ENCODE measurements at regions not wholly inside any gene's neighbourhood (a gene's known extent, or its start where the extent isn't known, plus 50 kb on each side); places are given as distances from the start of the nearest gene placed in this dataset.

GRCh38 chr11:115780646-115781362, 276.6 kb upstream of the CADM1 start:
- TF ChIP-seq ARNTL (CRISPR knock-in tag; IDR thresholded peaks at IDR 0.05; ENCODE audit: borderline replicate concordance, low read depth) = no peak
- no peak for TF ChIP-seq ISL1 (CRISPR knock-in tag; IDR thresholded peaks at IDR 0.05)
- TF ChIP-seq RARB (CRISPR knock-in tag; IDR thresholded peaks at IDR 0.05) = no peak
- TF ChIP-seq, protein P1, sequence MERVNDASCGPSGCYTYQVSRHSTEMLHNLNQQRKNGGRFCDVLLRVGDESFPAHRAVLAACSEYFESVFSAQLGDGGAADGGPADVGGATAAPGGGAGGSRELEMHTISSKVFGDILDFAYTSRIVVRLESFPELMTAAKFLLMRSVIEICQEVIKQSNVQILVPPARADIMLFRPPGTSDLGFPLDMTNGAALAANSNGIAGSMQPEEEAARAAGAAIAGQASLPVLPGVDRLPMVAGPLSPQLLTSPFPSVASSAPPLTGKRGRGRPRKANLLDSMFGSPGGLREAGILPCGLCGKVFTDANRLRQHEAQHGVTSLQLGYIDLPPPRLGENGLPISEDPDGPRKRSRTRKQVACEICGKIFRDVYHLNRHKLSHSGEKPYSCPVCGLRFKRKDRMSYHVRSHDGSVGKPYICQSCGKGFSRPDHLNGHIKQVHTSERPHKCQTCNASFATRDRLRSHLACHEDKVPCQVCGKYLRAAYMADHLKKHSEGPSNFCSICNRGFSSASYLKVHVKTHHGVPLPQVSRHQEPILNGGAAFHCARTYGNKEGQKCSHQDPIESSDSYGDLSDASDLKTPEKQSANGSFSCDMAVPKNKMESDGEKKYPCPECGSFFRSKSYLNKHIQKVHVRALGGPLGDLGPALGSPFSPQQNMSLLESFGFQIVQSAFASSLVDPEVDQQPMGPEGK (CRISPR knock-in tag; IDR thresholded peaks at IDR 0.05; ENCODE audit: borderline replicate concordance) = no peak
- TF ChIP-seq BACH2 (CRISPR knock-in tag; IDR thresholded peaks at IDR 0.05; ENCODE audit: borderline replicate concordance) = no peak
- TF ChIP-seq ZNF70 (CRISPR knock-in tag; IDR thresholded peaks at IDR 0.05) = no peak
- no peak for TF ChIP-seq TOX (CRISPR knock-in tag; IDR thresholded peaks at IDR 0.05; ENCODE audit: borderline replicate concordance)
- TF ChIP-seq CSDC2 (CRISPR knock-in tag; IDR thresholded peaks at IDR 0.05) = no peak
- TF ChIP-seq ESRRG (CRISPR knock-in tag; IDR thresholded peaks at IDR 0.05) = no peak
- TF ChIP-seq, protein P2, sequence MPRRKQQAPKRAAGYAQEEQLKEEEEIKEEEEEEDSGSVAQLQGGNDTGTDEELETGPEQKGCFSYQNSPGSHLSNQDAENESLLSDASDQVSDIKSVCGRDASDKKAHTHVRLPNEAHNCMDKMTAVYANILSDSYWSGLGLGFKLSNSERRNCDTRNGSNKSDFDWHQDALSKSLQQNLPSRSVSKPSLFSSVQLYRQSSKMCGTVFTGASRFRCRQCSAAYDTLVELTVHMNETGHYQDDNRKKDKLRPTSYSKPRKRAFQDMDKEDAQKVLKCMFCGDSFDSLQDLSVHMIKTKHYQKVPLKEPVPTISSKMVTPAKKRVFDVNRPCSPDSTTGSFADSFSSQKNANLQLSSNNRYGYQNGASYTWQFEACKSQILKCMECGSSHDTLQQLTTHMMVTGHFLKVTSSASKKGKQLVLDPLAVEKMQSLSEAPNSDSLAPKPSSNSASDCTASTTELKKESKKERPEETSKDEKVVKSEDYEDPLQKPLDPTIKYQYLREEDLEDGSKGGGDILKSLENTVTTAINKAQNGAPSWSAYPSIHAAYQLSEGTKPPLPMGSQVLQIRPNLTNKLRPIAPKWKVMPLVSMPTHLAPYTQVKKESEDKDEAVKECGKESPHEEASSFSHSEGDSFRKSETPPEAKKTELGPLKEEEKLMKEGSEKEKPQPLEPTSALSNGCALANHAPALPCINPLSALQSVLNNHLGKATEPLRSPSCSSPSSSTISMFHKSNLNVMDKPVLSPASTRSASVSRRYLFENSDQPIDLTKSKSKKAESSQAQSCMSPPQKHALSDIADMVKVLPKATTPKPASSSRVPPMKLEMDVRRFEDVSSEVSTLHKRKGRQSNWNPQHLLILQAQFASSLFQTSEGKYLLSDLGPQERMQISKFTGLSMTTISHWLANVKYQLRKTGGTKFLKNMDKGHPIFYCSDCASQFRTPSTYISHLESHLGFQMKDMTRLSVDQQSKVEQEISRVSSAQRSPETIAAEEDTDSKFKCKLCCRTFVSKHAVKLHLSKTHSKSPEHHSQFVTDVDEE (CRISPR knock-in tag; IDR thresholded peaks at IDR 0.05) = no peak

GRCh38 chr11:115778928-115779650, 274.9 kb upstream of the CADM1 start:
- ATAC-seq = no peak
- no peak for TF ChIP-seq ZC3H10 (CRISPR knock-in tag; IDR thresholded peaks at IDR 0.05)
- TF ChIP-seq CSDC2 (CRISPR knock-in tag; IDR thresholded peaks at IDR 0.05) = no peak
- no peak for TF ChIP-seq BACH2 (CRISPR knock-in tag; IDR thresholded peaks at IDR 0.05; ENCODE audit: borderline replicate concordance)

More at GRCh38 chr11:115780646-115781362, 276.6 kb upstream of the CADM1 start:
- no peak for ATAC-seq

DNA sequence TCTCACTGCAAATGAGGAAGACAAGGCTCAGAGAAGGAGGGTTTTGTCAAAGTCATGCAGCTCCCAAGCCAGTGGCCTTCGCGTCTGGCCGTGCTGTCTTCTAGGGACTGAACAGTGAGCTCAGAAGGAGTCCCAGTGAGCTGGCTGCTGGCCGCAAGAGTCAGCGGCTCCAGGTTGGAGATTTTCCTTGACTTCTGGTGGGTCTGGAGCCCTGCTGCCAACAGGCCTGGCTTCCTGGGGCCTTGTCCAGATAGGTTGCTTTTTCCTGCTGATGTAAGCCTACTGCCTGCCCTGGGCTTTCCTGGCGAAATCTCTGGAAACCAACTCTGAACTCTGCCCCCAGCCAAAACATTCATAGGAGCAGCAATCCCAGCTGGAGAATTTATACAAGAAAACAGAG, 272.7 kb upstream of the CADM1 start:
- ATAC-seq = no peak
- no peak for TF ChIP-seq SNAI2 (CRISPR knock-in tag; IDR thresholded peaks at IDR 0.05)
- TF ChIP-seq BACH2 (CRISPR knock-in tag; IDR thresholded peaks at IDR 0.05; ENCODE audit: borderline replicate concordance) = no peak
- no peak for TF ChIP-seq OSR1 (CRISPR knock-in tag; IDR thresholded peaks at IDR 0.05)

DNA sequence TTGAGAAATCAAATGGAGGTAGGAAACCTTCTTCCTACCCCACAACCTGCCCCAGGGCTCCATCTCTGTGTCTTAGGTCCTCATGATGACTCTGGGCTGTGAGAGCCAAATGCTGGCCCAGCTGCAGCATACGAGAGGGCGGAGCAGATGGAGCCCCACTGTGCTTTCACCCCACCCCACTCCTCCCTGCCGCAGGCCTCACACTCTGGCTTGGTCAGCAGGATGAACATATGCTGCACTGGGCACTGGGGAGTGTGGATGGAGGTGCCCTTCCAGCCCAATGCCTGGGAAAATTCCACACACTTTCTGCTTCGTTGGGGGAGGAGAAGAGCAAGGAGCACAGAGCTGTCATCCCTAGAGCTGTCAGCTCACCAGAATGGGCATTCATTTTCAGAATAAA, 271.6 kb upstream of the CADM1 start:
- TF ChIP-seq CSDC2 (CRISPR knock-in tag; IDR thresholded peaks at IDR 0.05) (no peak), ZNF70 (CRISPR knock-in tag; IDR thresholded peaks at IDR 0.05) (no peak), BACH2 (CRISPR knock-in tag; IDR thresholded peaks at IDR 0.05; ENCODE audit: borderline replicate concordance) (no peak), SNAI2 (CRISPR knock-in tag; IDR thresholded peaks at IDR 0.05) (no peak), PPARA (CRISPR knock-in tag; IDR thresholded peaks at IDR 0.05; ENCODE audit: borderline replicate concordance) (no peak), CSRNP3 (CRISPR knock-in tag; IDR thresholded peaks at IDR 0.05) (no peak), POU6F1 (CRISPR knock-in tag; IDR thresholded peaks at IDR 0.05; ENCODE audit: borderline replicate concordance, low read depth) (no peak), OSR1 (CRISPR knock-in tag; IDR thresholded peaks at IDR 0.05) (no peak), ZNF8 (CRISPR knock-in tag; IDR thresholded peaks at IDR 0.05) (no peak), ZNF565 (CRISPR knock-in tag; conservative IDR thresholded peaks at IDR 0.05; ENCODE audit: low read depth) (no peak), ARNTL (CRISPR knock-in tag; IDR thresholded peaks at IDR 0.05; ENCODE audit: borderline replicate concordance, low read depth) (no peak)
- TF ChIP-seq, protein P3, sequence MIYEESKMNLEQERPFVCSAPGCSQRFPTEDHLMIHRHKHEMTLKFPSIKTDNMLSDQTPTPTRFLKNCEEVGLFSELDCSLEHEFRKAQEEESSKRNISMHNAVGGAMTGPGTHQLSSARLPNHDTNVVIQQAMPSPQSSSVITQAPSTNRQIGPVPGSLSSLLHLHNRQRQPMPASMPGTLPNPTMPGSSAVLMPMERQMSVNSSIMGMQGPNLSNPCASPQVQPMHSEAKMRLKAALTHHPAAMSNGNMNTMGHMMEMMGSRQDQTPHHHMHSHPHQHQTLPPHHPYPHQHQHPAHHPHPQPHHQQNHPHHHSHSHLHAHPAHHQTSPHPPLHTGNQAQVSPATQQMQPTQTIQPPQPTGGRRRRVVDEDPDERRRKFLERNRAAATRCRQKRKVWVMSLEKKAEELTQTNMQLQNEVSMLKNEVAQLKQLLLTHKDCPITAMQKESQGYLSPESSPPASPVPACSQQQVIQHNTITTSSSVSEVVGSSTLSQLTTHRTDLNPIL (CRISPR knock-in tag; IDR thresholded peaks at IDR 0.05; ENCODE audit: low read depth) = no peak
- no peak for ATAC-seq
